Renal pelvis (tissue), 1 donor: ENCODE measurements at regions not wholly inside any gene's neighbourhood (a gene's known extent, or its start where the extent isn't known, plus 50 kb on each side); places are given as distances from the start of the nearest gene placed in this dataset.
"Not testable (repeated sequence)": the region's sequence is repeated elsewhere in the genome, so short reads cannot be mapped to it uniquely, and the experiment has no call there.

Experiments
- DNase-seq: peaks from one replicate; pipeline ENCODE4 v3.0.0-alpha.2; 2013

- DNase-seq = no peak
Observed at GRCh38 chr4:128649575-128650205, 159.8 kb upstream of the JADE1 start.

DNA sequence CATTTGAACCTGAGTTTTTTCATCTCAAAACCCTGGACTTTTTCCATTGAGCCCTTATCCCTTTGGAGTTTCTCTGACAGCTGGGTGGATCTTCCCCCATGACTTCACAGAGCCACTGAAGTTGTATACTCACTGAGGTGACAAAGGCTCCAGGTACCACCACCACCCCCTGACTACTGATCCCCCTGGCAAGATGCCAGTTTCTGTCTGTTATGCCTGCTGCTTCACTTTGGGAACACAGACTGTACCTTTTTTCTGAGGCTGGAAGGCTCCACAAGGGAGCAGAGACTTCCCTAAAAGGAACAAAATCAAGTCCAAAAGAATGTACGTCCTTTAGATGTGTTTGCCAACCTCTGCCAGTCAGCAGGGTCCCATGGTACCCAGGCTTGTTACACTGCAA lies 160.3 kb upstream of the JADE1 start:
- no peak for DNase-seq

DNA sequence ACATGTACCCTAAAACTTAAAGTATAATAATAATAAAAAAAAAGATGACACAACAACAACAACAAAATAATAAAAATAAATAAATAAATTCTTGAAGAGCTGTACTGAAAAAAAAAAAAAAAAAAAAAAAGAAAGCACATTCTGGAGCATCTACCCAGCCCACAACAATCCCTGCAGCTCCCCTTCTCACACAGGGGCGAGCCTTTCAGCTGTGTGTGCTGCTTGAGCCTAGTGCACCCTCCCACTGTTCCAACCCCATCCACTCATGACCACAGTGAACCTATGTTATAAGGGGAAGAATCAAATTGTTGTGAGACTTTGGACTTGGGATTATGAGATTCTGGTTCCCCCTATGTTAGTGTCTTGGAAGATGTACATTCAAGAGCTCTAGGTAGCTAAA lies 161.5 kb upstream of the JADE1 start:
- DNase-seq = no peak

DNA sequence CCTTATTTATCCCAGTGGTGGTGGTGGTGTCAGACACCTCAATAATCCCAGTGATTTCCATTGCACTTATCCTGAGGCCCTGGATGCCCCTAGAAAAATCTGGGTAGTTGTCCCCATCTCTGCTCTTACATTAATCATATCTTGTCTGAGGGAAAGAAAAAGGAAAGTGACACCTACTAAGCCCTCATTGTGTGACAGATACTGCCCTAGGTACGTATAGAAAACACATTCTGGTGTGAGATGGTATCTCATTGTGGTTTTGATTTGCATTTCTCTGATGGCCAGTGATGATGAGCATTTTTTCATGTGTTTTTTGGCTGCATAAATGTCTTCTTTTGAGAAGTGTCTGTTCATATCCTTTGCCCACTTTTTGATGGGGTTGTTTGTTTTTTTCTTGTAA lies 162.6 kb upstream of the JADE1 start:
- not testable (repeated sequence) for DNase-seq

DNA sequence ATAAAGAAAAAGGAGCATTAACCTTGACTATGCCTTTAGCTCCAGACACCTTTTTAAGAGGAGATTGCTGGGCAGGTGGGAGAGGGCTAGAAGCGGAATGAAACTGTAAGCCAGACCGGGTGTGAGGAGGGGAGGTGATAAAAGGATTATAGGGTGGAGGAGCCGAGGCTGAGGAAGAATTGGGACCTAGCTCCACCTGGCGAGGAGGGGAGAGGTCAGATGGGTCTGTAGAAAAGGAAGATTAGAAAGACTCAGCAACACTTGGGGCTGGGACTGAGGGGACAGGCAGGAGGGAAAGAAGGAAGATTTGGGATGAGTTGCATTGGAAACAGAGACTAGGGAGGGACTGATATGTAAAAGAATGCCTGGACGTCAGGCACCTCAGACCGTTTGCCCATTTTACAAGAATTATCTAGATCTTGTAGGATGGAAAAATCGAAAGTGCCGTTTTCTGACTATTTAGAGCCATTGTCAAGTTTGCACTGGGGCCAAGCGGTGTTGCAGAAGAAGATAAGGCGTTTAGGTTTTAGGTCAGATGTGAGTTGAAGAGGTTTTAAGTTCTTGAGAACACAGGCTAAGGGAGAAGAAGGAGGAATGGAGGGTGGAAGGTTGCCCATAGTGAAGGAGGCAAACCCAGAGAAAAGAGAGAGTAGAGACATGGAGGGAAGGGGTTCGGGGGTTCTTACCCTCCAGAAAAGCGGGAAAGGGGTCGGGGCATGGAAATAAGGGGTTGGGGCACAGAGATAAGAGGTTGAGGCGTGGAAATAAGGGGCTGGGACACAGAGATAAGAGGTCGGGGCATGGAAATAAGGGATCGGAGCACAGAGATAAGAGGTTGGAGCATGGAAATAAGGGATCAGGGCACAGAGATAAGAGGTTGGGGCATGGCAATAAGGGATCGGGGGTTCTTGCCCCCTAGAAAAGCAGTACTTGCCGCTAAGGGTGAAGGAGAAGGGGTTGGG lies 164.5 kb upstream of the JADE1 start:
- not testable (repeated sequence) for DNase-seq

- not testable (repeated sequence) for DNase-seq
Observed at GRCh38 chr4:128644107-128644506, 165.4 kb upstream of the JADE1 start.

DNA sequence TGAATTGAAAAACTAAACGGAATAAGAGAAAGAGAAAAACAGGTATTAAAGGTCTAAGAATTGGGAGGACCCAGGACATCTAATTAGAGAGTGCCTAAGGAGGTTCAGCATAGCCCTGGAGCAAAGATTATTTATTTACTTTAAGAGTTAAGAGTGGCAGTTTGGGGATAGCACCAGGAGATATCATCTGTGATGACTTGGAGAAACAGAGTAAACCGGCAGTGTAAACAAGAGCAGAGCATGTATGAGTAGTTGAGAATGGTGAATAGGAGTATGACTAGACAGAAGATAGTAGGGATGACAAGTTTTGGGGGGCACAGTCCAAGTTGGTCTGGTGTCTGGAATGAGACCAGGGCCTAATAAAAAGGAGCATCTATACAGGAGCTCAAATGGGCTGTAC lies 167.9 kb upstream of the JADE1 start:
- DNase-seq = not testable (repeated sequence)

DNA sequence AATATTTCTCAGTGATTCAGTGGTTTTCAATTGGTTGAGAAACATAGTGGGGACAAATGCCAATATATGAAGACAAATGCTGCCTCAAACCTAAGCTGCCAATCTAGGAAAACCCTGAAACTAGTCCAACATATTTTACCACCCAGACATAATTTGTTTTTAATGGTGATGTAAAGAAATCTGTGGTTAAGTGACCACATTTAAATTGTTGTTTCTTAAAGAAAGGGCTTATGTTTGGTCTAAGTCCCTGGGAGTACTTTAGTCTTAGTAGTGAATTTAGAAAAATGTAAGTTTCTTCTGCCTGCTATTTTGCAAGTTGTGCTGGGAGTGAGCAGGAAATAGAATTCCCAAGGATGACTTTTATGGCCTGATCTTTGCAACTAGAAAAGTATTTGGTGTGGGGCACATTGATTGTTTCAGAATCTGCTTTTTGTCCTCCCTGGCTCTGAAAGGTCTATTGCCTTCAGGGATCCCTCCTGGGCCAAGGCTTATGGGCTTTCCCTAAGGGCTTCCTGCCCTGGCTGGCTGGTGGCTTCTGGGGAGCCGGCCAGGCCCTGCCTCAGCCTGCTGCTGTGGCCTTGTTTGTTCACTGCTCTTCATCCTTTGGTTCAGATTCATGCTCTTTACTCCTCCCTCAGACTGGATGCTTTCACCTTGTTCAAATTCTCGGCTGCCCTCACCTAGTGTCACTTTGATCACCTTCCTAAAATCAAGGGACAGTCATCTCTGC lies 169.8 kb upstream of the JADE1 start:
- no peak for DNase-seq

- DNase-seq = no peak
Observed at GRCh38 chr4:128636906-128637305, 172.6 kb upstream of the JADE1 start.

DNA sequence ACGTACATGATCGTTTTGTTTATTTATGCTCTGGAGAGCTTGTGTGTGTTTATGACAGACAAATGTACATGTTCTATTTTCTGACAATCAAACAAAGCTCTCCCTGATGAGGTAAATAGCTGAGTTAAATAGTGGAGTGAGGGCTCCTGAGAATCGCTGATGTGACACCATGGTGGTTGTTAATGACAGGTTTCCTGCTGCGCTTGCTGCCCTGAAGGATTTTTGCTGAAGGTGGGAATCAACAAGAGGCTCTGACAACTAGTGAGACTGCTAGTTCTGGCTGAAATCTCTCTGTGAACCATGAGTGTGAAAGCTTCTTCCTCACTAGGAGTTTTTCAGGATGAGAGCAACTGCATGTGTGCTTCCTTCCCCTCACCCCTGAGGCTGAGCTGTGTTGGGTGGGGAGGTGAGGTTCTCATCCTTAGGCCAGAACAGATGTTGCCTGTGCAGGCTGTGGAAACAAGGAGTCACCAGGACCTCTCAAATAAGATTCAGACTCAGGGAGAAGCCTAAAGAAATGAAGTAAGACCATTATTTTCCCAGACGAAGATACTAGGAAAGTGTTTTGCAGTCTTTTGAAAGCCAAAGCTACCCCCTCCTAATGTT lies 173.4 kb upstream of the JADE1 start:
- DNase-seq = no peak

DNA sequence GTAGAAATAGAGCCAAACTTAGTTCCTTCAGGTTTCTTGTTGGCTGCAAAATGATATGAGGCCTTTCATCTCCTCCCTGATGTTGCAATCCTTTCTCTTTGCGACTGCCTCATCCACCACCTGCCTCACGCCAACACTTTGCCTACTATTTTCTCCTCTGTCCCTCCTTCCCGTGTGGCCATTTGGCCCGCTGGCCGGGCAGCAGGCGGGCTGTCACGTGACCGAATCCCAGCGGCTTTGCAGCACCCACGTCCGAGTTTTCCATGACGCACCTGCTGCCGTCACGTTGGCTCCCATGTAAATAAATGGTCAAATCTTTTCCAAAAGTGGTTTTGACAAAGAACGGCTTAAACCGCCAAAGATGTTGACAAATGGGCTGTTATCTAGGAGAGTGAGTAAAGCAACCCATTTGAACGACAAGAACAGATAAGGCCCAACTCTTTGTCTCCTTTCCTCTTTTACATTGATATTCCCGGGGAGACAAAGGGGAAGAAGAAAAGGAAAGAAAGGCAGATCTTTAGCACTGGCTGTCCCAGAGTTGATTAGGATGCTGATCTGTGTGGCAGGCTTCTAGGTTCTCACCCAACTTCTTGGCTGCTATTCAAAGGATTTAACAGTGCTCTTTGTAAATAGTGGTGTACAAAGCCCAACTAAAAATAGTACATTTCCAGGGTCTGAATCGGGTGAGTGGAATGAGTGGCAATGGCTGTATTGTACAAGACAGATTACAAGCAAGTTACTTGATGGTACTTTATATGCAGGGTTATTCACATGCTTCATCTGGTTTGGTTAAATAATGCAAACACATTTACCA lies 174.2 kb upstream of the JADE1 start:
- no peak for DNase-seq

GRCh38 chr4:128633067-128633466 lies 176.4 kb upstream of the JADE1 start:
- DNase-seq = no peak

- no peak for DNase-seq
Observed at GRCh38 chr4:128630871-128631270, 178.6 kb upstream of the JADE1 start.

- no peak for DNase-seq
Observed at GRCh38 chr4:128623508-128624215, 185.8 kb upstream of the JADE1 start.

DNA sequence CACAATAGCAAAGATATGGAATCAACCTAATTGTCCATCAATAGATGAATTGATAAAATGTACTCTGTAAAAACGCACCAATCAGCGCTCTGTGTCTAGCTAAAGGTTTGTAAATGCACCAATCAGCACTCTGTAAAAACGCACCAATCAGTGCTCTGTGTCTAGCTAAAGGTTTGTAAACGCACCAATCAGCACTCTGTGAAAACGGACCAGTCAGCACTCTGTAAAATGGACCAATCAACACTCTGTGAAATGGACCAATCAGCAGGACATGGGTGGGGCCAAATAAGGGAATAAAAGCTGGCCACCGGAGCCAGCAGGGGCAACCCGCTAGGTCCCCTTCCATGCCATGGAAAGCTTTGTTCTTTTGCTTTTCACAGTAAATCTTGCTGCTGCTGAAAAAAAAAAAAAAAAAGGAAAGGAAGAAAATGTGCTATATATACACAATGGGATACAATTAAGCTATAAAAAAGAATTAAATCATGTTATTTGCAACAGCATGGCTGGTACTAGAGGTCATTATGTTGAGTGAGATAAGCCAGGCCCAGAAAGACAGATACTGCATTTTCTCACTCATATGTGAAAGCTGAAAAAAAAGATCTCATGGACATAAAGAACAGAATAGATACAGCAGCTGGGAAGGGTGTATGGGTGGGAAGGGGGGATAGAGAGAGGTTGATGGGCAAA lies 189.1 kb upstream of the JADE1 start:
- not testable (repeated sequence) for DNase-seq

DNA sequence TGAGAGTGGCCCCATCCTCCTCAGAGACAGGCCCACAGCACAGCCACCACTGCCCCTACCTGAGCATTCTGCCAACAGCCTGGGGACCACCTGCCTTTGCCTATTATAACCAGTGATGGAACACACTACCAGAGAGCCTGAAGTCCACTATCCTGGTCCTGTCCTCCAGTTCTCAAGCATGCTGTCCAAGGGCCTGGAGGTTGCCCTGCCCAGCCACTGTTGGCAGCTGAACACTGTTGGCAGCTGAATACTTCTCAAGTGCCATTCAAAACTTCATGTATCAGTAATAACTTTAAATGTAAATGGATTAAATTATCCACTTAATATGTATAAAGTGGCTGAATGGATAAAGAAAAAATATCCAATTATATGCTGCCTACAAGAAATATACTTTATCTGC lies 194.3 kb upstream of the JADE1 start:
- no peak for DNase-seq

- no peak for DNase-seq
Observed at GRCh38 chr4:128608006-128608405, 201.5 kb upstream of the JADE1 start.

GRCh38 chr4:128606173-128606572 lies 203.3 kb upstream of the JADE1 start:
- DNase-seq = no peak

GRCh38 chr4:128604840-128605239 lies 204.7 kb upstream of the JADE1 start:
- no peak for DNase-seq

- no peak for DNase-seq
Observed at GRCh38 chr4:128604204-128604603, 205.3 kb upstream of the JADE1 start.
